GM03348 (cell line): ENCODE measurements at regions not wholly inside any gene's neighbourhood (a gene's known extent, or its start where the extent isn't known, plus 50 kb on each side); places are given as distances from the start of the nearest gene placed in this dataset.
"Not testable (repeated sequence)": the region's sequence is repeated elsewhere in the genome, so short reads cannot be mapped to it uniquely, and the experiment has no call there.

Experiments used
- DNase-seq: peaks from one replicate; pipeline ENCODE4 v3.0.0; 2012; ENCODE audit warnings: low spot score

DNA sequence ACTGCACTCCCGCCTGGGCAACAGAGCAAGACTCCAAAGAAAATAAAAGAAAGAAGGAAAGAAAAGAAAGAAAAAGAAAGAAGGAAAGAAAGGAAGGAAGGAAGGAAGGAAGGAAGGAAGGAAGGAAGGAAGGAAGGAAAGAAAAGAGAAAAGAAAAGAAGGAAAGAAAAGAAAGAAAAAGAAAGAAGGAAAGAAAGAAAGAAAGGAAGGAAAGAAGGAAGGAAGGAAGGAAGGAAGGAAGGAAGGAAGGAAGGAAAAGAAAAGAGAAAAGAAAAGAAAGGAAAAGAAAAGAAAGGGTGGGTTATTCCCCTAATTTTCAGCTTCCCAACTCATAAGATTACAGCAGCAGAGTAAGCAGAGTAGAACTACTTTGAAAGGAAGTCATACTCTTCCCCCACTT is 64.4 kb downstream of the TMEM200C start:
- not testable (repeated sequence) for DNase-seq

DNA sequence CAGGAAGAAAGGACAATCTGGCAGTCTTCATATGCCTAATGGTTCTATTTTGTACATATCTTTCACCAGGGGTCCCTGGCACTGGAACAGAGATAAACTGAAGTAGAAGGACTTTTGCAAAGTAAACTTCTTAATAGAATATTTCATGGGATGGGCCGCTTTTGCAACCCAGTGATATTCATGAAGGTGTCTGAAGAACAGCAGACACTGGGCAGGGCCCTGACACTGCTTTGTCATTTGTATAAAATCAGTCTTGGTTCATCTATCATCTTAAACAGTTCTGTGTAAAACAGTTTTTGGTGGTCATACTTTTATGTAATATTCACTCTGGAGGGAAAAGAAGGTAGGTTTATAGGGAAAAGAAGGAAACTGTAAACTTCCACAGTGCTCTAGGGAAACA is 66.4 kb downstream of the TMEM200C start:
- no peak for DNase-seq

DNA sequence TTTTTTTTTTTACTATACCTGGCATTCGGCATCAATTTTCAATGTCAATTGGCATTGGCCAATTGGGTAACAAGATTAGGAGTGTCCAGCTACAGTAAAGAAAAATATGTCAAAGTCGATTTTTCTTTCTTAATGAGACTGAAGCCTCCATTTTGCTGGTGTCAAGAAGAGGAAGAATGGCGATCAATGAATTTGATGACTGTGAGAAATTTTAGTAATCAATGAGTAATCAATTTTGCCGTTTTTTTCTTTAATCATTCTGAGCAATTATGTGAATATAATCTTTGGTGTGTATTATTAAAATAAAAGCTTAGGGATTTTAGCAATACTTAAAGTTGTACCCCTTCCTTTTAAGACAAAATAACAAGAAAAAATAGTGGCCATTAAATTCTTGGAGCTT is 69.7 kb downstream of the TMEM200C start:
- no peak for DNase-seq

DNA sequence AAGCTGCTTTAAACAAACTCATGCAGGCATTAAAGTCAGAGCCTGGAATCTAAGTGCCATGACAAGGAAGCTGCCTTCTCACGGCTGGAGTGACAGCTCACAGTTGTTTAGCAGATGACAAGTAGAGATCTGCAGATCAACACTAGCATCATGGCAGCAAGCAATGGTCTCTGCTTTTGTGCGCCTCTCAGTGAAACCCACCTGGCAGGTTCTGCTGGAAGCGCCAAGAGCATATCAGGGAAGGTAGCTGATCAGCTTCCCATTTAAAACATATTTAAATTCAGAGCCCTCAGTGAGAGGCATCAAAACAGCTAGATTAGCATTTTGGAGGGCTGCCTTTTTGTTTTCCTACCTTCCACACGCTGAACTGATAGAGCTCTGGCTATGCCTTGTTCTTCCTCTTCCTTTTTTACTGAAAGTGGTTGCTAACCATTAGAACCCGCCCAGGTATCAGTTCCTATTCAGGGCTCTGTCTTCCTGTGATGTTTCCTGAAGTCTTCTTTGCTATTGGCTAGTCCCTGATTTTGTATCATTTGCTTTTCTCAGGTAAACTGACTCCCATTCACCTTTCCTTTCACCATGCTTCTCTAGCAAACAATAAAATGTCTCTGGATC is 70.8 kb downstream of the TMEM200C start:
- no peak for DNase-seq

DNA sequence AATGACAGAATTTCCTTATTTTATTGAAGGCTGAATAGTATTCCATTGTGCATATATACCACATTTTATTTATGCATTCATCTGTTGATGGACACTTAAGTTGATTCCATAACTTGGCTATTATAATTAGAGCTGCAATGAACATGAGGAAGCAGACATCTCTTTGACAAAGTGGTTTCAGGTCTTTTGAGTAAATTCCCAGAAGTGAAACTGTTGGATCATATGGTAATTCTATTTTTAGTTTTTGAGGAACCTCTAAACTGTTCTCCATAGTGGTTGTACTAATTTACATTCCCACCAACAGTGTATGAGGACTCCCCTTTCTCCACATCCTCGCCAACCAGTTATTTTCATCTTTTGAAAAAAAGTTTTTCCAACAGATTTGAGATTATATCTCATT is 77.5 kb downstream of the TMEM200C start:
- no peak for DNase-seq

DNA sequence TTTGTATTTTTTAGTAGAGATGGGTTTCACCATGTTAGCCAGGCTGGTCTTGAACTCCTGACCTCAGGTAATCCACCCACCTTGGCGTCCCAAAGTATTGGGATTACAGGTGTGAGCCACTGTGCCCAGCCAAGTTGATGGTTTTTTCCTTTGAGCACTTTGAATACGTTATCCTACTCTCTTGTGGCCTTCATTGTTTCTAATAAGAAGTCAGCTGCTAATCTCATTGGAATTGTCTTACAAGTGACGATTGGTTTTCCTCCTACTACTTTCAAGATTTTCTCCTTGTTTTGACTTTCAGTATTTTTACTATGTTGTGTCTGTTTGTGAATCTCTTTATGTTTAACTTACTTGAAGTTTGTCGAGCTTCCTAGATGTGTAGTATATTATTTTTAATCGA is 88.5 kb downstream of the TMEM200C start:
- DNase-seq: no peak

DNA sequence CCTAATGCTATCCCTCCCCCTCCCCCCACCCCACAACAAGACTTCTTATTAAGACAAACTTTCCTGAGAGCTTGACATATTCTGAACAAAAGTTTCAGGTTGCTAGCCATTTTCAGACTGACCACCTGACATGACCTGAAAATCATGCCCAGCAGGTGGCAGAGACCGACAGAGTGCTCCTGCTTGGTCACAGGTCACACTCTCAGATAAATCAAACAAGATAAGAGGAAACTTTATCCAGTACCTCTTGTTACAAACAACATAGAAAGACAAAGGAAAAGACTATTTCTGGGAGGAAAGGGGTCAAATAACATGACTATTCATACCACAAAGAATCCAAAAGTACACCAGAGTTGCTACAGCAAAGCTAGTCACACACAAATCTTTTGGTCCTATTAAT is 107.4 kb downstream of the TMEM200C start:
- no peak for DNase-seq

DNA sequence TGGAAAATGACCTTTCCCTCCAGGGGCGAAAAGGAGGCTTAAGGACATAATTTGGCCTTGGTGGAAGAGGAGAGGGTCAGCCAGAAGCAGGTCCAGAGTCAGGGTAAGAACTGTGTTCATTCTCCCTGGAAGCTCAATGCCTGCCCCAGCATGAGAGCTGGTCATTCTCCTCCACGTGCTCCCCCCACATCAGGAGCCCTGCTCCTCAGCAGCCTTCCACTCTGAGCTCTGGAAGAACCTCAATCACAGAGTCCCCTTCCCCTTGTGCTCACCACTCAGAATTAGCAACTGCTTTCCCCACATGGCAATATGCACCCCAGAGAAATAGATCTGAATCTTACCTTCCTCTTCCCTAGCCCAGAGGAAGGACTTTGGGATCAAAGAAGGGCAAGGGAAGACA is 115.4 kb downstream of the TMEM200C start:
- no peak for DNase-seq

DNA sequence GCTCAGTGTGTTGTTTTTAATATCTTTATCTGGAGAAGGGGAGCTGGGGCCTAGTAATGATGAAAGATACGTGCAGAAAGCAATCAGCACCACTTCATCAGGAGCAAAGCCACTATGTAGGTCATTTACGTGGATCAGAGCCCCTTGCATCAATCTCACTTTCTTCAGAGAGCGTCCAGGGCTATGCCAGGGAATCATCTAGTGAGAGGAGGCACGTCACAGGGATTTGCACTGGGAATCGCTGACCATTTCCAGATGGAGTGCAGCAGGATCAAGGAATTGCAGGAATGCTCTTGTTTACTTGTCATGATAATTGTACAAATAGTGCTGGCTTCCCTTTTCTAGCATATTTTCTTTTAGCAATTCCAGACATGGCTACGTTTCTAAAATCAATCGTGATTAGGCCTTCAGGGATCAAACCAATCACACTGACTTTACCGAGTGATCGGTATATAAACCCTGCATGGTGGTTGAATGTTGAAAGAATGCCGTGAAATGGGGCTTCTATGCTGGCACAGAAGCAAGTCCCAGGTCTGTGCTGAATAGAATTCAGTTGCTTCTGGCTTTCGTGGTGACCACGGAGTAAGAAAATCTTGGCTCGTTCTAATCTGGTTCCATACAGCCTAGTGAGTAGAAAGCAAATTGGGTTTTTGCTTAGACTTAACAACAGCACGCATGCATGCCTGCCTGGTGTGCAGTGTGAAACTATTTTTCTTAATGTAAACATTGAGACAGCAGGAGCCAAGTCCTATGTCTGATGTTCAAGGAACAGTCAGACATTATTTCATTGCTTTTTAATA is 122.8 kb downstream of the TMEM200C start:
- peak; percentile 11 for DNase-seq

DNA sequence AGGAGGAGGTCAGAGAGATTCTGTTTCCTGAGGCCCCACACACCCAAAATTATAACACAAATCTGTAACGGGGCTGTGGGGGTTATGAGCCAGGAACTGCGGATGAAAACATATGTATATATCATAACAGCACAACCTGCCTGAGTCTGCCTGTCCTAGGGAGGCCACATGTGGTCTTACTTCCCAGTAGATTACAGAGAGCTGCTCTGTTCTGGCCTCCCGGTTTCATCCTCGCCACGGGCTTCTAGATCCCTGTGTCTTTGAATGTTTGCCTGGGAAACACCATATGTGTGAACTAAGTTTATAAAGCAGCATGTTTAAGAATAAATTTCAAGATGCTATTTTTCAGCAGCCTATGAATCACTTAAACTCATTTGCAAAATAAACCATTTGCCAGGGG is 124.0 kb downstream of the TMEM200C start:
- DNase-seq: no peak

DNA sequence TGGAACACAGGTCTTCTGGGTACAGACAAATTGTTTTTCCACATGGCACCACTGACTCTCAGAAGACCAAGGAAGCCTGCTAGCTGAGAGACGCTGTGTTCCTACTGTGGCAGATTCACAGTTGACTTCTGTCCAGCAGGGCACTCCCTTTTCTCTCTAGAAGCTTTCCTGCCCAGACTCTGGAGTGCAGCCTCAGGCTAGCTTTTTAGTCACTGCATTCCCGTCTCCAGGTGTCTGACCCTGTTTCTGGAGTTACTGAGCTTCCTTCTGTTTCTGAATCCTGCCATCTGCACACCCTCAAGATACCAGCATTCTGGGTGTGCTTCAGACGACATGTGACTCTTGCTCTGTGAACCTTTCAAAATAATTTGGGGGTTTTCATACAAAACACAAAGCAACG is 125.1 kb downstream of the TMEM200C start:
- DNase-seq: no peak

DNA sequence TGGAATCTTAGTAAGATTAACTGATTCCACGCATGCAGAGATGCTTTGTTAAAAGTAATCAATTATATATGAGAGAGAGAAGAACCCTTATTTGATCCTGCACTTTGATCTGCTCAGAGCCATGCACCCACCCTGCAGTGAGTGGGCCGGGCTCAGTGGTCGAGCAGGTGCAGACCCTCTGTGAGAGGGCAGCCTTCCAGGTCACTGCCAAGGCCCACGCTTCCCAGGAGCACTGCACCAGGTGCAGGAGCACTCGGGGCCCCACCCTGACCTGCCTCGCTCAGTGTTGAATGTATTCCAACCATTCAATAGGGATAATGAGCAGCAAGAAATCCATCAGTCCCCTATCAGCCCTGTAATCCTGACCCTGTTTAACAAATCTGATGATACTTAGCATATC is 126.9 kb downstream of the TMEM200C start:
- DNase-seq: no peak

DNA sequence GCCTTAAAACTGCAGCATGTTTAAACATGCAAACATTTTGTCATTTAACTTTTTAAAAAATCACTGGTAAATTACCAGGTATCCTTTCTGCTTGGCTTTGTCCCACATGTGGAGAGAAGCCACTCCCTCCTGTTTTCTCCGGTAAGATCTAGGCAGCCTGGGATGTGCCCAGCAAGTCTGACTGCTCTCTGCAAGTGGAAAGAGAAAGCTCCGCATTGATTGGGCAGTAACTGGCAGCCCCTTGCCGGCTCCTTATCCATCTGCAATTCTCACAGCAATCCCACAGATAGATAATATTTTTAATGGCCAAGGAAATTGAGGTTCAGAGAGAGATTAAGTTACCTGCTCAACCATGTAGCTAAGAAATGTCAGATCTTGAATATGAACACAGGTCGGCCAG is 136.1 kb downstream of the TMEM200C start:
- no peak for DNase-seq

DNA sequence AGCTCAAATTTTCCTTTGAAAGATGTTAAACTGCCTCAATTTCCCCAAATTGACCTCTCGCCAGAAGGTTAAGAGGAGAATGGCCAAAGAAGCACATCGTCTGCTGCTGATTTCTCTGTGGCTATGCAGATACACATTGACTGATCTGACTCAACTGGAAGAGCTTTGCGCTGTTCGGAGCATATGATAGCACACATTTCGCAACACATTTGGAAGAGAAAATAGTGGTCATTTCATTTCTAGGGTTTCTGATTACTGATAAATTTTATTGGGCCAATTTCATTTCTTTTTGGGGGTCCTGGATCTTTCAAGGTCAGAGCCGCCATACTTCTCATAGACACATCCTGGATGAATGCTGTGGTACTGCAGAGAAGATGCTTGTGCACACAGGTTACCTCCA is 138.5 kb downstream of the TMEM200C start:
- DNase-seq: no peak

DNA sequence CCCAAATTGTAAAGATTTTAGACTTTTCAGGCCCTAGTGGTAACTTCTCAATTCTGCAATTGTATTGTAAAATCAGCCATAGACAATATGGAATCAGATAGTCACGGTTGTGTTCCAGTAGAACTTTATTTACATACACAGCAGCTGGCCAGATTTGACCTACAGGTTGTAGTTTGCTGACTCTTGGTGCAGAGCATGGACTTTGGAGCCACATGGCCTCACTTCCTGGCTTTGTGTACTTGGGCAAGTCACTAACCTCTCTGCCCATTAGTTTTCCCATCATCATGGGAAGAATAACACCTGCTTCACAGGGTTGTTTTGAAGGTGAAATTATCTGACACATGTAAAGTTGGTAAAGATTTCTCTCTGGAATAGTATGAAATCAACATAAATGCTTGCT is 147.6 kb downstream of the TMEM200C start:
- no peak for DNase-seq

DNA sequence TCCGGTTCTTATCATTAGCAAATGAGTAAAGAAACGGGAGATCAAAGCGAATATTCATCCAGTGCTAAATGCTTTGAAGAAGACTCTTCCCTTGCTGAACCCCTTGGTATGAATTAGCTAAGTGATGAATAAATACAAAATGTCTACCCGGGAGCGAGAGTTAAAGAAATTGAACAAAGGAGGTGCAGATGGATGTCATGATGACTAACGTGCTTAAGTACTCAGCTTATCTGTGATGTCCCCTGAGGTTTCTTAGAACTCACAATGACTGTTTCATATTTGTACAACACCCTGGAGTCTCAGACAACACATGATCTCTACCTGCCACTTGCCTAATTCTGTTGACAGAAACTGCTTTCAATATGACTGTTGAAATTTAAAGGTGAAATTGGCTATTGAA is 148.5 kb downstream of the TMEM200C start:
- DNase-seq: no peak

DNA sequence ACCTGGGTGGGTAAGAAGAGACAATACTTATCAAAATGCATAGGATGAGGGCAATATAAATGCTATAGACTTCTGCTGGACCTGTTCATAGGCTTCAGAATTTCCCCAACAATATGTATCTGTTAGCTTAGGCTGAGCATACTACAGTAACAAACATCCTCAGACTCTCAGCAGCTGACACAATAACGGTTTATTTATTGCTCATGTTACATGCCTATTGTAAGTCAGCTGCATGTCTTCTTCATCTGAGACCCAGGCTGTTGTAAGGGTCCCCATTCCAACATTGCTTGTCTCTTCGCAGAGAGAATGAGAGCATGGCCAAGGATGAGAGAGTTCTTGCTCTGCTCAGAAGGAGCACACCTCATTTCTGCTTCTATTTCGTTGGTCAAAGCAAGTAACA is 150.7 kb downstream of the TMEM200C start:
- no peak for DNase-seq

DNA sequence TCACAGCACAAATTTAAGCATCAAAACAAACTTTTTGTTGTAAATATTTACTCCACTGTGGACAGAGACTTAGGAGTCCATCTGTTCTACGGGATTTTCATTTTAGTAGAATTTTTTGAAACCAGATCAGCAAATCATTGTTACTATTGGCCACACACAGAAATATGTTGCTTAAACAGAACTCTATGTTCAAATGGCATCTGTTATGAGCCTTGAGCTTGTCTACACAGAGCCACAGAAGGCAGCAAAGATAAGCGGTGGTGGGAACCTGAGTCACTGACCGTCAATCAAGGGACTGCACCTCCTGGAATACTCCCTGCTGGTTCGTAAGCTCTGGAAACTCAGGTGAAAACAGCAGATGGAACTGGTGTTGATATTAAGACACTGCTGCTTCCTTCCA is 156.8 kb downstream of the TMEM200C start:
- no peak for DNase-seq

DNA sequence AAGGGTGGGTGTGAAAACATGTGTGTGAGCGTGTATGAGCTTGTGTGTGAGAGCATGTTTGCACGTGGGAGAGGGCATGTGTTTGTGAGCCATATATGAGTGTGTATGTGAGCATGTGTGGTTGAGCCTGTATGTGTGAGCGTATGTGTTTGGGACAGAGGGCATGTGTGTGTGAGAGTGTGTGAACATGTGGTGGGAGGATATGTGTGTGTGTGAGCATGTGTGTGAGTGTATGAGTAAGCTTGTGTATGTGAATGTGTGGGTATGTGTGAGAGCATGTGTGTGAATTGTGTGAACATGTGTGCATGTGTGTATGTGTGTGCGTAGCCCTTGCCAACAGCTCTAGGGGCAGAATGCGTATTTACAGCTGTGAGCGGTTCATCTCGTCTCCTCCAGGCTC is 163.0 kb downstream of the TMEM200C start:
- no peak for DNase-seq

DNA sequence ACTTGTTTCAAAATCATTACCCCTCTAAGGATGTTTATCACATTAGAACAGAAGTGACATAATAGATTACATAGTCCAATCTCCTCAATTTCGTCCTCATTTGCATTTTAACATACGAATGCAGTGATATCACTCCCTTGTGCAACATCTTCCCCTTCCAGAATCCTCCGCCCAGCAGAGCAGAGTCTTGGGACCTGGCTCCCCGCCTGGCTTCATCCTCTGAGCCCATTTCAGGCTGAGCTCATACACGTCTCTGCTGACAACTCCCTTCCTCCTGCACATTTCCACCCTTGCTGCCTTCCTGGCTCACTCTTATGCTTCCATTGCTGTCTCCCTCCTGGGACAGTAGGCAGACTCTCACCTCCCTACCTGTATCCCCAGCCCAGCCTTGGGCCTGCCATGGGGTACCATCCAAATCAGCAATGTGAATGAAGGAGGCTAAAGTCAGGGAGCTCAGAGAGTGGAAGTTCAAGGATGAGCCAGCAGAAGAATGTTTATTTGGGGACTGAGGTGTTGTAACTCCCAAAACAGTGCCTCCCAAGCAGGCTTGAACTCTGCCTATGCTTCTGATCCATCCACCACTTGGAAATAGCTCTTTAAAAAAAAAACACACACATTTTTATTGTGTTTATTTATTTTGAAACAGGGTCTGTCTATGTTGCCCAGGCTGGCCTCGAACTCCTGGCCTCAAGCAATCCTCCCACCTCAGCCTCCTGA is 165.2 kb downstream of the TMEM200C start:
- no peak for DNase-seq

DNA sequence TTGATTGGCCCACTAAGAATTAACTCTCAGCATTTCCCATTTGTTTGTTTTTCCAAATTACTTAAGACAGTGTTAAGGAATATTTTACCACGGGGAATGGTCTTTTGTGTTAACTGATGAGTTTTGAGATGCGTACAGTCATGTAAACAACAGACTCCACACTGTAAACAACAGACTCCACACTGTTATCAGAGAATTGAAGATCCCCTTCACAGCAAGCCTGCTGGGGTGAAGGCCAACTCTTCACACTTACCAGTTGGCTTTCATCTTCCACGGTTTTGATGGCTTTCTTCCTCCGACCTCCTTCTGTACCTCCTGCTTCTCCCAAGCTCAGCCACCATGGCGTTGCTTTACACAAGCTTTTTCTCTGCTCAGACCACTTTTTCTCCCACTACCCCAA is 166.8 kb downstream of the TMEM200C start:
- no peak for DNase-seq

DNA sequence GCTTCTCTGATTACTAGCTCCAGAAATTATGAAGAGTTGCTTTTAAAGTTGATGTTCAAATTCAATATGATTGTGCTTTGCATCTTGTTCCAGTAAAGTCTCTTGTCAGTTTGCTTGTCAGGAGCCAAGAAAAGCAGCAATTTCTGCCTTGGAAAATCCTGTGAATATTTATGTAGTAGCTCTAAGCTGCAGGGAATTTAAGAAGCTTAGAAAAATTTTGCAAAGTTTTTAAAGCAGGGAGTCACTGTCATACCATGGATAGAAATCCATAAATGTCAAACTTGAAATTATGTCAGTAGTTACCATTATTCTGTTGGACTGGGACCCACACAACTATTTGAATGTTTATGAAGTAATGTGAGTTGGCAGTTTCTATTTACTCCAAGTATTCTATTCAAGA is 169.3 kb downstream of the TMEM200C start:
- DNase-seq: no peak

DNA sequence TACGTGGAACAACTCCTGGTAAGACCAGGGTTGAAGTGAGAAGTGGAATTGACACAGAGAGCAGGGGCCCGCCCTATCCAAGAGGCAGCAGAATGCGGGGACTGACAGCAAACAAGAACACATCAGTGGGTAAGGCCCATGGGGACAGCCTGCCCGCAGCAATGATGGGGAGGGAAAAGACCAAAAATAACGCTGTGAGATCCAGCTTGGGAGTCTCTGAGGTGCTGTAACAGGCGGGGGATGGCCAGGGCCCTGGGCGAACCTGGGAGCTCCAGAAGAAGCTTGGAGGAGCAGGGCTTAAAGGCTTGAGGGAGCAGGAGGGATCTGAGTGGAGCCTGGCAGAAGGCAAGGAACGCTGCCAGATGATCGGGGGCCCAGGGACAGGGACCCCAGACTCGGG is 173.4 kb downstream of the TMEM200C start:
- DNase-seq: no peak
